Stomach (tissue), 4 donors: ENCODE measurements at regions not wholly inside any gene's neighbourhood (a gene's known extent, or its start where the extent isn't known, plus 50 kb on each side); places are given as distances from the start of the nearest gene placed in this dataset.

ENCODE experiments used
- EP300 ChIP-seq: sonication (generic); formaldehyde crosslinking; IDR thresholded peaks from one replicate; pipeline ENCODE4 v1.6.1; 2017; ENCODE audit warnings: antibody characterized with exemption
- POLR2A ChIP-seq, 4 donors: fragments of 450-650 bp; IDR thresholded peaks; one replicate each; pipeline ENCODE4 v1.6.1; 2016; ENCODE audit warnings: antibody characterized with exemption in 4 of 4, control low read depth in 2 of 4, mild to moderate bottlenecking in 1 of 4, moderate library complexity in 1 of 4
- POLR2AphosphoS5 ChIP-seq, 3 donors: sonication (generic); formaldehyde crosslinking; IDR thresholded peaks; one replicate each; pipeline ENCODE4 v1.6.1; 2016; ENCODE audit warnings: antibody characterized with exemption in 3 of 3
- TF ChIP-seq, protein P1 (sequence below), 7 experiments: fragments of 450-650 bp in 4 of 7; fragments of 200-600 bp in 3 of 7; sonication (generic) in 3 of 7; IDR thresholded peaks; one replicate each; pipeline ENCODE4 v1.5.1; 2016 to 2019; ENCODE audit warnings: antibody characterized with exemption in 7 of 7, control low read depth in 2 of 7, mild to moderate bottlenecking in 1 of 7

DNA sequence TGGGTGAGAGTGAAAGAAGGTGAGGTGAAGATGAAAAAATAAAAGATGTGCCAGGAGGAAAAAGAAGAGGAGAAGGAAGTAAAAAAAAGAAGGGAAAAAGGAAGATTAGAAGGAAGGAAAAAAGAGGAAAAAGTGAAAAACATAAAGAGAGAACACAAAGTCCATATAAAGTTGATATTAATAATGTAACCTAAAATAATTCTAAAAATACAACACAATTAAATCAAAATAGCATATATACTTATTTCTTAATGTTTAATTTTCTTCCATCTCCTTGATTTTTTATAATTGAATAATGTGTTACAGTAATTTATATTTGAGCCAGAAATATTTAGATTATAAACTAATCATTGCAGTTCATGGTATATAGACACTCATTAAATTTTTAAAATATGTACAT lies 124.4 kb upstream of the NOVA1 start:
- TF ChIP-seq POLR2A (IDR thresholded peaks at IDR 0.05) (no peak), EP300 (no peak), POLR2AphosphoS5 (IDR thresholded peaks at IDR 0.05) (no peak)
- TF ChIP-seq, protein P1, sequence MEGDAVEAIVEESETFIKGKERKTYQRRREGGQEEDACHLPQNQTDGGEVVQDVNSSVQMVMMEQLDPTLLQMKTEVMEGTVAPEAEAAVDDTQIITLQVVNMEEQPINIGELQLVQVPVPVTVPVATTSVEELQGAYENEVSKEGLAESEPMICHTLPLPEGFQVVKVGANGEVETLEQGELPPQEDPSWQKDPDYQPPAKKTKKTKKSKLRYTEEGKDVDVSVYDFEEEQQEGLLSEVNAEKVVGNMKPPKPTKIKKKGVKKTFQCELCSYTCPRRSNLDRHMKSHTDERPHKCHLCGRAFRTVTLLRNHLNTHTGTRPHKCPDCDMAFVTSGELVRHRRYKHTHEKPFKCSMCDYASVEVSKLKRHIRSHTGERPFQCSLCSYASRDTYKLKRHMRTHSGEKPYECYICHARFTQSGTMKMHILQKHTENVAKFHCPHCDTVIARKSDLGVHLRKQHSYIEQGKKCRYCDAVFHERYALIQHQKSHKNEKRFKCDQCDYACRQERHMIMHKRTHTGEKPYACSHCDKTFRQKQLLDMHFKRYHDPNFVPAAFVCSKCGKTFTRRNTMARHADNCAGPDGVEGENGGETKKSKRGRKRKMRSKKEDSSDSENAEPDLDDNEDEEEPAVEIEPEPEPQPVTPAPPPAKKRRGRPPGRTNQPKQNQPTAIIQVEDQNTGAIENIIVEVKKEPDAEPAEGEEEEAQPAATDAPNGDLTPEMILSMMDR (IDR thresholded peaks at IDR 0.05): no peak
